ENCODE measurements at regions not wholly inside any gene's neighbourhood (a gene's known extent, or its start where the extent isn't known, plus 50 kb on each side); places are given as distances from the start of the nearest gene placed in this dataset.

DNA sequence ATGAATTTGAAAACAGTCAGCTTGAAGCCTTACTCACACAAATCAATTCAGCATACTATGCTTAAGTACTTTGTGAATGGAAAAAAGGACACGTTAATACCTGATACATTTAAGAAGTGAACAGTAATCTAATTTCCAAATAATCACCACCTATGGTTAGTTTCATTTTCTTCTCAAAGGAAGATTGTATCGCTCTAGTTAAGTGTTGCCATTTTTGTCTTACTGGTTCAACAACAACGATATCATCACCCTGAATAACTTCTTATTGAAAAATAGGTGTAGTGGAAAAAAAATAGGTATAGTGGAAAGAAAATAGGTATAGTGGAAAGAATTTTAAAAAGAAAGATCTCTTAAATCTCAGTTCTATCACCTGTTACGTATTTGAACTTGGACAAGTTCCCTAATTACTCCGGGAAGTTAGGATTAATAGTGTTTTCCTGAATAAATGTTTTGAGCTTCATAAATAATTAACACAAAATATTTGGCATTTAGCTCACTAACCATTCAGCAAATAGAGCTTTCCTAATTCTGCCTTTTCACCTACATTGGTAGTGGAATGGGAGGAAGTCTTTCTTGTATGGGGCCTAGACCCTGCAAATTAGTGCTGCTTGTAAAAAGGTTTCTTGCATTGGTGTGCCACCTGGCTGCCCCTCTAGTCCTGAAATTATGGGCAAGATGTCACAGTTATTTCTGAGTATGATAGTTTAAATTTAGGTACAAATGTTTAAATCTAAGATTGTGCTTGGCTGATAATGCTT, 502.6 kb upstream of the NMUR2 start:
- TF ChIP-seq, protein P1, sequence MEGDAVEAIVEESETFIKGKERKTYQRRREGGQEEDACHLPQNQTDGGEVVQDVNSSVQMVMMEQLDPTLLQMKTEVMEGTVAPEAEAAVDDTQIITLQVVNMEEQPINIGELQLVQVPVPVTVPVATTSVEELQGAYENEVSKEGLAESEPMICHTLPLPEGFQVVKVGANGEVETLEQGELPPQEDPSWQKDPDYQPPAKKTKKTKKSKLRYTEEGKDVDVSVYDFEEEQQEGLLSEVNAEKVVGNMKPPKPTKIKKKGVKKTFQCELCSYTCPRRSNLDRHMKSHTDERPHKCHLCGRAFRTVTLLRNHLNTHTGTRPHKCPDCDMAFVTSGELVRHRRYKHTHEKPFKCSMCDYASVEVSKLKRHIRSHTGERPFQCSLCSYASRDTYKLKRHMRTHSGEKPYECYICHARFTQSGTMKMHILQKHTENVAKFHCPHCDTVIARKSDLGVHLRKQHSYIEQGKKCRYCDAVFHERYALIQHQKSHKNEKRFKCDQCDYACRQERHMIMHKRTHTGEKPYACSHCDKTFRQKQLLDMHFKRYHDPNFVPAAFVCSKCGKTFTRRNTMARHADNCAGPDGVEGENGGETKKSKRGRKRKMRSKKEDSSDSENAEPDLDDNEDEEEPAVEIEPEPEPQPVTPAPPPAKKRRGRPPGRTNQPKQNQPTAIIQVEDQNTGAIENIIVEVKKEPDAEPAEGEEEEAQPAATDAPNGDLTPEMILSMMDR (IDR thresholded peaks at IDR 0.05; ENCODE audit: low read depth, low read length, missing control alignments), result no peak
- no peak for DNase-seq (ENCODE audit: low read depth)
- H3K4me3 ChIP-seq (ENCODE audit: low read depth, low read length), result no peak overlapping the region

DNA sequence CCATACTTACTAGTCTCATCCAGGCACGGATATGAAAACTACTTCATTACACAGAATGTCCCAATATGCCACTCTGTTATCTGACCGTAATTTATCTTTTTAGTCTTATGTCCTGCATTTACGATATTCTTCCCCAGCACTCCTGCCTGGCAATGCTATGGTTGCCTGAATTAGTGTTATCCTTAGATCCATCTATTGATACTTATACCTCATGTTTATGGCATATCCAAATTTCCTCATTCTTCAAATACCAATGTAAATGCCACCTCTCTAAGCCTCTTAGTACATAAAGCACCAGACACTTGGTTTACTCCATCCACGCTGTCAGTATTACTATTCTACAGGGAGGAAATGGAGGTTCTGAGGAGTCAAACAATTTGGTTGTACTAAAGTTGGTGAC, 507.8 kb upstream of the NMUR2 start:
- no peak for DNase-seq (ENCODE audit: low read depth)
- TF ChIP-seq, protein P1 (IDR thresholded peaks at IDR 0.05; ENCODE audit: low read depth, low read length, missing control alignments), result no peak
- H3K4me3 ChIP-seq (ENCODE audit: low read depth, low read length), result no peak overlapping the region

DNA sequence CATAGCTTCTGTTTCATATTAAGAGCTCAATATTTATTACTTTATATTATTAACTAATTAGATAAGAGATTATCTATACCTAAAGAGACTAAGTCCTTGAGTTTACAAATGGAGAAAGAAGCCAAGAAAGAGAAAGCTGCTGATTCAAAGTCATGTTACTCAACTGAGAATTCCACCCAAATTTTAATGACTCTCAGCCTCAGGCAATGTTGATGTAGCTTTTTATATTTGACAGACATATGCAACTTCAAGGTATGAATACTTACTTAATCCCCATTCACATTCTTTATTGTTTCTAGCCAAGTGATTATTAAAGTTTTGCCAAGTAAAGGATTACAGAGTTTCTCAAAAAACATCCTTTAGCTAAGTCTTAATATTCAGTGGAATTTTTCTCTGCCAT, 527.5 kb upstream of the NMUR2 start:
- no peak for DNase-seq (ENCODE audit: low read depth)
- TF ChIP-seq, protein P1 (IDR thresholded peaks at IDR 0.05; ENCODE audit: low read depth, low read length, missing control alignments), result no peak
- no peak overlapping the region for H3K4me3 ChIP-seq (ENCODE audit: low read depth, low read length)

DNA sequence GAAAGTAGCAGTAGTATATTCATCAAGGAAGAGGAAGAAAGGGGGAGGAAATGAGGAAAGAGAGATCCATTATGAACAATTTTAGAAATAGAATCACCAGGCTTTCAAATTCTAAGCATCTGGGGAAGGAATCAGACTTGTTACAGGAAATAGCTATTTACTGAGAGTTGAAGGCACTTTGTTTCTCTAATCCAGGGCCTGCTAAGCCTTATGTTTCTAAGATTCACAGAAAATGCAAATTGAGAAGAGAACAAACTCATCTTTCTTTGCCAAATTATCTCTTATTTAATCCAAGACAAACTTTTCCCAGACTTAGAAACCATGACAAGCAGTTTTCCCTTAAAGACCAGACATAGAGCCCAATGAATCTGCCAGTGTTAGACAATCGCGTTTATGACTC, 528.0 kb upstream of the NMUR2 start:
- no peak overlapping the region for H3K4me3 ChIP-seq (ENCODE audit: low read depth, low read length)
- TF ChIP-seq, protein P1 (IDR thresholded peaks at IDR 0.05; ENCODE audit: low read depth, low read length, missing control alignments), result no peak
- no peak for DNase-seq (ENCODE audit: low read depth)

DNA sequence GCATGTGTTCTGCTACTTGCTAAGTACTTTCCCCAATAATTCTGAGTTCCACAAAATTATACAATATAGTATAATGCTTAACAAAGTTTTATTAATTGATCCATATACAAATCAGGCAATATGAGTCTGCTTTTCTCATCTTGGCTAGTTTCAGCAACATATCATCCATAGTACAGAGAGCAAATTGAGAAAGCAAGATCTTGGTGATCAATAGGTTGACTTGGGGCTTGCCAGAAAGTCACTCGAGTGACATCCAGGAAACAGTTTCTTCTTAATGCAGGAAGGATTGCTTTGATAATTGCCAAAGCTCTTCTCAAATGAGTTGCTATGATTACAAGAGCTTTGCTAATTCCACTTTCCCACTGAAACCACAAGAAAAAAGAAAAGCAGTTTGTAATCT, 533.6 kb upstream of the NMUR2 start:
- no peak for DNase-seq (ENCODE audit: low read depth)
- TF ChIP-seq, protein P1 (IDR thresholded peaks at IDR 0.05; ENCODE audit: low read depth, low read length, missing control alignments), result no peak
- no peak overlapping the region for H3K4me3 ChIP-seq (ENCODE audit: low read depth, low read length)

DNA sequence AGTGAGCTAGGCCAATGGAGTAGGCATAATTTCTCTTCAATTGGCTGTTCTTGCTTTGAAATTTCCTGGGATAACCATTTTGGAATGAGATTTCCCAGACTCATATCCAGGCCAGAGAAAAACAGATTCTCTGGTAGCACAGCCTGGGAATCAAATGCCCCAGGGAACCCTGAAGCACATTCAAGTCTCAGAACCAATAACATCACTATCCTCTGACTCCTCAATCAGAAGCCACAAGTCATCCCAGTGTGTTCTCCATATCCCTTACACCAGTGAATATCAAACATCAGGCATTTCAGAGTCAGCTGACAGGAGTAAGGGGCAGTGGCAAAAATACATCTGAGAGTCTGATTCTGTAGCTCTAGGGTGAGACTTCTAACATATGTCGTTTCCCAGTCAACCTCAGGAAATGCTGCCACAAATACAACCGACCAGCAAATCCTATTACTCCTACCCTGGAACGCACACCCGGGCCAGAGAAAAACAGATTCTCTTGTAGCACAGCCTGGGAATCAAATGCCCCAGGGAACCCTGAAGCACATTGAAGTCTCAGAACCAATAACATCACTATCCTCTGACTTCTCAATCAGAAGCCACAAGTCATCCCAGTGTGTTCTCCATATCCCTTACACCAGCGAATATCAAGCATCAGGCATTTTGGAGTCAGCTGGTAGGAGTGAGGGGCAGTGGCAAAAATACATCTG, 537.7 kb upstream of the NMUR2 start:
- TF ChIP-seq, protein P1 (IDR thresholded peaks at IDR 0.05; ENCODE audit: low read depth, low read length, missing control alignments), result no peak
- DNase-seq (ENCODE audit: low read depth), result no peak
- H3K4me3 ChIP-seq (ENCODE audit: low read depth, low read length), result no peak overlapping the region
